ENCODE measurements at regions not wholly inside any gene's neighbourhood (a gene's known extent, or its start where the extent isn't known, plus 50 kb on each side); places are given as distances from the start of the nearest gene placed in this dataset.

GRCh38 chr14:27187136-27187535, 589.3 kb upstream of the NOVA1 start:
- DNase-seq (ENCODE audit: extremely low spot score) = no peak
- POLR2A ChIA-PET = no interaction called here
- TF ChIP-seq TARDBP (IDR thresholded peaks at IDR 0.05) = no peak
- TF ChIP-seq FOXM1 (IDR thresholded peaks at IDR 0.05; ENCODE audit: borderline replicate concordance) = no peak
- TF ChIP-seq HDGF (IDR thresholded peaks at IDR 0.05; ENCODE audit: borderline replicate concordance) = no peak
- no peak for TF ChIP-seq FOXK2 (IDR thresholded peaks at IDR 0.05)
- no peak for TF ChIP-seq PKNOX1 (IDR thresholded peaks at IDR 0.05)
- no peak for TF ChIP-seq L3MBTL2 (conservative IDR thresholded peaks at IDR 0.05)
- TF ChIP-seq LEF1 (IDR thresholded peaks at IDR 0.05; ENCODE audit: borderline replicate concordance) = no peak
- TF ChIP-seq CTBP1 (IDR thresholded peaks at IDR 0.05; ENCODE audit: borderline replicate concordance) = no peak
- CTCF ChIA-PET = no interaction called here

- no peak for TF ChIP-seq SUZ12 (IDR thresholded peaks at IDR 0.05)
- no peak for TF ChIP-seq ARNT (IDR thresholded peaks at IDR 0.05)
- no peak for TF ChIP-seq NFRKB (IDR thresholded peaks at IDR 0.05)
- no peak for TF ChIP-seq ZNF384 (IDR thresholded peaks at IDR 0.05)
- no peak for TF ChIP-seq FOXA1 (IDR thresholded peaks at IDR 0.05)
- no peak for TF ChIP-seq FOXK2 (IDR thresholded peaks at IDR 0.05)
- no peak for TF ChIP-seq BHLHE40 (IDR thresholded peaks at IDR 0.05; ENCODE audit: borderline replicate concordance)
- TF ChIP-seq SP1 (IDR thresholded peaks at IDR 0.05) = no peak
- TF ChIP-seq HDGF (IDR thresholded peaks at IDR 0.05; ENCODE audit: borderline replicate concordance) = no peak
- no peak for TF ChIP-seq L3MBTL2 (conservative IDR thresholded peaks at IDR 0.05)
- no peak for TF ChIP-seq ELF4 (IDR thresholded peaks at IDR 0.05)
- TF ChIP-seq FOXM1 (IDR thresholded peaks at IDR 0.05; ENCODE audit: borderline replicate concordance) = no peak
- no peak for TF ChIP-seq TARDBP (IDR thresholded peaks at IDR 0.05)
- no peak for TF ChIP-seq PKNOX1 (IDR thresholded peaks at IDR 0.05)
- no peak for TF ChIP-seq LEF1 (IDR thresholded peaks at IDR 0.05; ENCODE audit: borderline replicate concordance)
- TF ChIP-seq CTBP1 (IDR thresholded peaks at IDR 0.05; ENCODE audit: borderline replicate concordance) = no peak
- CTCF ChIA-PET = no interaction called here
- POLR2A ChIA-PET = no interaction called here
- no peak for DNase-seq (ENCODE audit: extremely low spot score)
Observed at GRCh38 chr14:27190296-27190695, 592.5 kb upstream of the NOVA1 start.

GRCh38 chr14:27199272-27199671, 601.4 kb upstream of the NOVA1 start:
- POLR2A ChIA-PET = interaction anchor here (0.6 kb wide), 1 partner anchor 31 kb away, joined by 3 read pairs; no protein-coding TSS in a partner anchor
- CTCF ChIA-PET = interaction anchor here (0.5 kb wide), 1 partner anchor 11 kb away, joined by 3 read pairs; no protein-coding TSS in a partner anchor
- TF ChIP-seq FOXA1 (IDR thresholded peaks at IDR 0.05) (no peak), CTBP1 (IDR thresholded peaks at IDR 0.05; ENCODE audit: borderline replicate concordance) (no peak), SP1 (IDR thresholded peaks at IDR 0.05) (no peak), FOXK2 (IDR thresholded peaks at IDR 0.05) (no peak)
- DNase-seq (ENCODE audit: extremely low spot score) = no peak

GRCh38 chr14:27205036-27205435, 607.2 kb upstream of the NOVA1 start:
- POLR2A ChIA-PET = no interaction called here
- no peak for DNase-seq (ENCODE audit: extremely low spot score)
- CTCF ChIA-PET = interaction anchor here (0.6 kb wide), 1 partner anchor 1591 kb away, joined by 3 read pairs; no protein-coding TSS in a partner anchor
- TF ChIP-seq SP1 (IDR thresholded peaks at IDR 0.05) (no peak), PKNOX1 (IDR thresholded peaks at IDR 0.05) (no peak), ARNT (IDR thresholded peaks at IDR 0.05) (no peak), TARDBP (IDR thresholded peaks at IDR 0.05) (no peak), NFRKB (IDR thresholded peaks at IDR 0.05) (no peak), SUZ12 (IDR thresholded peaks at IDR 0.05) (no peak), ELF4 (IDR thresholded peaks at IDR 0.05) (no peak), FOXA1 (IDR thresholded peaks at IDR 0.05) (no peak), L3MBTL2 (conservative IDR thresholded peaks at IDR 0.05) (no peak), ZNF384 (IDR thresholded peaks at IDR 0.05) (no peak), HDGF (IDR thresholded peaks at IDR 0.05; ENCODE audit: borderline replicate concordance) (no peak), LEF1 (IDR thresholded peaks at IDR 0.05; ENCODE audit: borderline replicate concordance) (no peak), FOXK2 (IDR thresholded peaks at IDR 0.05) (no peak), CTBP1 (IDR thresholded peaks at IDR 0.05; ENCODE audit: borderline replicate concordance) (no peak), BHLHE40 (IDR thresholded peaks at IDR 0.05; ENCODE audit: borderline replicate concordance) (no peak), FOXM1 (IDR thresholded peaks at IDR 0.05; ENCODE audit: borderline replicate concordance) (no peak)

GRCh38 chr14:27211741-27212140, 613.9 kb upstream of the NOVA1 start:
- ChIA-PET CTCF (no interaction called here), POLR2A (no interaction called here)
- no peak for DNase-seq (ENCODE audit: extremely low spot score)
- TF ChIP-seq HDGF (IDR thresholded peaks at IDR 0.05; ENCODE audit: borderline replicate concordance) = no peak
- no peak for TF ChIP-seq FOXA1 (IDR thresholded peaks at IDR 0.05)
- TF ChIP-seq ZNF384 (IDR thresholded peaks at IDR 0.05) = no peak
- TF ChIP-seq PKNOX1 (IDR thresholded peaks at IDR 0.05) = no peak
- no peak for TF ChIP-seq NFRKB (IDR thresholded peaks at IDR 0.05)
- TF ChIP-seq SUZ12 (IDR thresholded peaks at IDR 0.05) = no peak
- TF ChIP-seq ARNT (IDR thresholded peaks at IDR 0.05) = no peak
- TF ChIP-seq SP1 (IDR thresholded peaks at IDR 0.05) = no peak
- TF ChIP-seq BHLHE40 (IDR thresholded peaks at IDR 0.05; ENCODE audit: borderline replicate concordance) = no peak
- no peak for TF ChIP-seq L3MBTL2 (conservative IDR thresholded peaks at IDR 0.05)
- TF ChIP-seq ELF4 (IDR thresholded peaks at IDR 0.05) = no peak
- TF ChIP-seq FOXM1 (IDR thresholded peaks at IDR 0.05; ENCODE audit: borderline replicate concordance) = no peak
- TF ChIP-seq TARDBP (IDR thresholded peaks at IDR 0.05) = no peak
- TF ChIP-seq FOXK2 (IDR thresholded peaks at IDR 0.05) = no peak
- no peak for TF ChIP-seq LEF1 (IDR thresholded peaks at IDR 0.05; ENCODE audit: borderline replicate concordance)
- no peak for TF ChIP-seq CTBP1 (IDR thresholded peaks at IDR 0.05; ENCODE audit: borderline replicate concordance)

GRCh38 chr14:27222671-27223070, 624.8 kb upstream of the NOVA1 start:
- no peak for TF ChIP-seq CTBP1 (IDR thresholded peaks at IDR 0.05; ENCODE audit: borderline replicate concordance)
- no peak for TF ChIP-seq ZNF384 (IDR thresholded peaks at IDR 0.05)
- TF ChIP-seq L3MBTL2 (conservative IDR thresholded peaks at IDR 0.05) = no peak
- no peak for TF ChIP-seq NFRKB (IDR thresholded peaks at IDR 0.05)
- TF ChIP-seq SUZ12 (IDR thresholded peaks at IDR 0.05) = no peak
- TF ChIP-seq FOXM1 (IDR thresholded peaks at IDR 0.05; ENCODE audit: borderline replicate concordance) = no peak
- no peak for TF ChIP-seq BHLHE40 (IDR thresholded peaks at IDR 0.05; ENCODE audit: borderline replicate concordance)
- no peak for TF ChIP-seq HDGF (IDR thresholded peaks at IDR 0.05; ENCODE audit: borderline replicate concordance)
- no peak for TF ChIP-seq PKNOX1 (IDR thresholded peaks at IDR 0.05)
- TF ChIP-seq LEF1 (IDR thresholded peaks at IDR 0.05; ENCODE audit: borderline replicate concordance) = no peak
- TF ChIP-seq ELF4 (IDR thresholded peaks at IDR 0.05) = no peak
- TF ChIP-seq TARDBP (IDR thresholded peaks at IDR 0.05) = no peak
- no peak for TF ChIP-seq SP1 (IDR thresholded peaks at IDR 0.05)
- no peak for TF ChIP-seq ARNT (IDR thresholded peaks at IDR 0.05)
- no peak for TF ChIP-seq FOXA1 (IDR thresholded peaks at IDR 0.05)
- TF ChIP-seq FOXK2 (IDR thresholded peaks at IDR 0.05) = no peak
- CTCF ChIA-PET = no interaction called here
- DNase-seq (ENCODE audit: extremely low spot score) = no peak
- POLR2A ChIA-PET = no interaction called here

Measured in HEK293T (cell line).